ENCODE measurements at regions not wholly inside any gene's neighbourhood (a gene's known extent, or its start where the extent isn't known, plus 50 kb on each side); places are given as distances from the start of the nearest gene placed in this dataset.

DNA sequence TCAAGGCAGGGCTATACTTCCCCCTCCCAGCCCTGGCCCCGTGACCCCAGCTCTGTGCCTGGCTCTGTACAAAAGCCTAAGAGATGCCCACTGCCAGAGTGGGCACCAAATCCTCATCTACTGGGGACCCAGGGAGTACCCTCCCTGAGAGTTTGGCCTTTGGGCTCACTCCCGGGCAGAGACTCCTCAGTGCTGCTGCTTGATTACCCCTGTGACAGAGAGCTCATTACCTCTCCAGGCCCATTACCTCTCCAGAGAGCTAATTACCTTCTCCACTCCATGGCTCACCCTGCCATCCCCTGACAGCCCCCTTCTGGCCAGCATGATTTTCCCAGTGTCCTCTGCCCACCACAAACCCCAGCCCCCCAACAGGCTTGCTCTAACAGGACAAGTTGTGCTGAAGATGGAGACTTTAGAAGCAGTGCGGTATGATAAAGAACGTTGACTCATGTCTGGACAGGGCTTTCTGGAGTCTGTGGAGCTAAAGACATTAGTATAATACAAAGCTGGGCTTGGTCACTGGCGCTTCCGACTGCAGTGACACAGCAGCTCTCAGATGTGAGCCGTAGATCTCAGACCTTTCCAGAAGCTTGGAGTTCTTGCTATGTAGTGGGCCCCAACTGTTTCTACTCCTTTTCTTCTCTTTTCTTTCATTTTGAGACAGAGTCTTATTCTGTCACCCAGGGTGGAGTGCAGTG lies 111.3 kb upstream of the KCTD7 start:
- H3K79me1 ChIP-seq (ENCODE audit: low read depth, low read length), result no peaks in the 10 kb centered on the region
- H2BK12ac ChIP-seq (ENCODE audit: low read length), result no peak overlapping the region
- no peak overlapping the region for H4K8ac ChIP-seq (ENCODE audit: low read depth, low read length)
- H3K27me3 ChIP-seq (ENCODE audit: control insufficient read depth in 3 of 3, insufficient read depth in 3 of 3, low read depth in 1 of 3, low read length in 3 of 3), result no peaks in the 10 kb centered on the region
- no peak overlapping the region for H4K91ac ChIP-seq (ENCODE audit: low read depth, low read length, poor library complexity)
- no peaks in the 10 kb centered on the region for H3K4me1 ChIP-seq (ENCODE audit: control insufficient read depth in 2 of 2, insufficient read depth in 1 of 2, low read depth in 1 of 2, low read length in 2 of 2)
- H3K9me3 ChIP-seq (replicated peaks in 1 of 2; ENCODE audit: control insufficient read depth in 2 of 2, insufficient read depth in 1 of 2, low read depth in 1 of 2, low read length in 2 of 2), result peaks cover 0 to 2% of the 10 kb centered on the region in 2 donors
- no peak overlapping the region for H2BK120ac ChIP-seq (ENCODE audit: low read depth, low read length)
- H3K23ac ChIP-seq (ENCODE audit: low read depth, low read length, poor library complexity), result no peak overlapping the region
- no peak overlapping the region for H3K4me2 ChIP-seq (ENCODE audit: insufficient read depth, low read length, poor library complexity, severe bottlenecking)
- no peak overlapping the region for H3K27ac ChIP-seq (replicated peaks; ENCODE audit: low read length)
- WGBS, 2 donors (ENCODE audit: extremely low coverage in 2 of 2, insufficient read length in 2 of 2, insufficient replicate concordance in 1 of 2), result no CpG with 5 or more reads among the region's 7 CpGs
- H2AK5ac ChIP-seq (ENCODE audit: low read depth, low read length), result no peak overlapping the region
- H2AFZ ChIP-seq (ENCODE audit: low read length), result no peak overlapping the region
- H3K4ac ChIP-seq (ENCODE audit: low read length), result no peak overlapping the region
- no peaks in the 10 kb centered on the region for H3K36me3 ChIP-seq (replicated peaks in 1 of 2; ENCODE audit: control insufficient read depth in 2 of 2, insufficient read depth in 2 of 2, low read length in 2 of 2)
- H3K14ac ChIP-seq (ENCODE audit: low read length), result no peak overlapping the region
- H3K4me3 ChIP-seq (ENCODE audit: low read length in 2 of 2), result no peak overlapping the region
- H2BK15ac ChIP-seq (ENCODE audit: low read length), result no peak overlapping the region
- no peak overlapping the region for H3K9ac ChIP-seq (ENCODE audit: low read depth, low read length, poor library complexity)
- no peak overlapping the region for H2BK5ac ChIP-seq (ENCODE audit: low read length)
- DNase-seq (ENCODE audit: low spot score), result no peak
- H3K18ac ChIP-seq (ENCODE audit: low read length), result no peak overlapping the region

DNA sequence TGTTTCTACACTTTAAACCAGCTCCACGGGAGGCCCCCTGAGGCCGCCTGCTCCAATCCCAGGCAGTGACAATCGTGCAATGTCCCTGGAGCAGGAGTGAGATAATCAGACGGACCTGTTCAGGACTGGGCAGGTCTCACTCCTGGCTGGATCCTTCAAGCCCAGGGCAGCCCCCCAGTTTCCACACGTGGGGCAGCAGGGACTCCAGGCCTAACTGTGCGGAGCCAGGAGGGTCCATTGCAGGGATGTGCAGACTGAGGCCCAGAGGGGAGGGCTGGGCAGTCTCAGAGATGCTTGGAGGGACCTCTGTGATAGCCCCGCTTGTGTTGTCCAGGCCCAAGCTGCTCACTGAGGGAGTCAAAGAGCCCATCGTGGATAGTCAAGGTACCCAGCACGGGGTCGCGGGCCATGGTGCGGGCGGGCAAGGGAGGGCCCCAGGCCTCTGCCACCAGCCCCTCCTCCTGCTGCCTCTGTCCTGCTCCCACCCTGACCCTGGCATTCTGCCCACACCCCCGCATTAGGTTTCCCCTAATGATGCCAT lies 110.5 kb upstream of the KCTD7 start:
- no peak for DNase-seq (ENCODE audit: low spot score)
- no peak overlapping the region for H3K9ac ChIP-seq (ENCODE audit: low read depth, low read length, poor library complexity)
- no peak overlapping the region for H3K4me2 ChIP-seq (ENCODE audit: insufficient read depth, low read length, poor library complexity, severe bottlenecking)
- no peak overlapping the region for H2BK15ac ChIP-seq (ENCODE audit: low read length)
- H3K36me3 ChIP-seq (replicated peaks in 1 of 2; ENCODE audit: control insufficient read depth in 2 of 2, insufficient read depth in 2 of 2, low read length in 2 of 2), result no peaks in the 10 kb centered on the region
- no peak overlapping the region for H3K14ac ChIP-seq (ENCODE audit: low read length)
- WGBS, 2 donors (ENCODE audit: extremely low coverage in 2 of 2, insufficient read length in 2 of 2, insufficient replicate concordance in 1 of 2), result no CpG with 5 or more reads among the region's 14 CpGs
- no peak overlapping the region for H4K8ac ChIP-seq (ENCODE audit: low read depth, low read length)
- no peak overlapping the region for H4K91ac ChIP-seq (ENCODE audit: low read depth, low read length, poor library complexity)
- H3K18ac ChIP-seq (ENCODE audit: low read length), result peak overlapping the region; percentile 71
- H3K4ac ChIP-seq (ENCODE audit: low read length), result no peak overlapping the region
- H2AFZ ChIP-seq (ENCODE audit: low read length), result no peak overlapping the region
- H3K9me3 ChIP-seq (replicated peaks in 1 of 2; ENCODE audit: control insufficient read depth in 2 of 2, insufficient read depth in 1 of 2, low read depth in 1 of 2, low read length in 2 of 2), result peaks cover 0 to 2% of the 10 kb centered on the region in 2 donors
- H2AK5ac ChIP-seq (ENCODE audit: low read depth, low read length), result no peak overlapping the region
- no peaks in the 10 kb centered on the region for H3K27me3 ChIP-seq (ENCODE audit: control insufficient read depth in 3 of 3, insufficient read depth in 3 of 3, low read depth in 1 of 3, low read length in 3 of 3)
- no peak overlapping the region for H2BK120ac ChIP-seq (ENCODE audit: low read depth, low read length)
- no peaks in the 10 kb centered on the region for H3K4me1 ChIP-seq (ENCODE audit: control insufficient read depth in 2 of 2, insufficient read depth in 1 of 2, low read depth in 1 of 2, low read length in 2 of 2)
- H3K4me3 ChIP-seq (ENCODE audit: low read length in 2 of 2), result no peak overlapping the region
- H2BK5ac ChIP-seq (ENCODE audit: low read length), result no peak overlapping the region
- no peak overlapping the region for H2BK12ac ChIP-seq (ENCODE audit: low read length)
- no peaks in the 10 kb centered on the region for H3K79me1 ChIP-seq (ENCODE audit: low read depth, low read length)
- no peak overlapping the region for H3K27ac ChIP-seq (replicated peaks; ENCODE audit: low read length)
- H3K23ac ChIP-seq (ENCODE audit: low read depth, low read length, poor library complexity), result no peak overlapping the region

DNA sequence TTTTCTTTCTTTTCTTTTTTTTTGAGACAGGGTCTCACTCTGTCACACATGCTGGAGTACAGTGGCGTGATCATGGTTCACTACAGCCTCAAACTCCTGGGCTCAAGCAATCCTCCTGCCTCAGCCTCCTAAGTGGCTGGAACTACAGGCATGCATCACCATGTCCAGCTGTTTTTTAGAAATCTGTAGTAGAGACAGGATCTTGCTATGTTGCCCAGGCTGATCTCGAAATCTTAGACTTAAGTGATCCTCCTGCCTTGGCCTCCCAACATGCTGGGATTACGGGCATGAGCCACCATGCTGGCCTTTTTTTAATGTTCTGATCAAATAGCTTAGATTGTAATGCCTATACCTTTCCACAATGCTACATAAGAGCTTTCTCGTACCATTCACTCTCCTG lies 107.0 kb upstream of the KCTD7 start:
- Histone ChIP-seq H3K9ac (ENCODE audit: low read depth, low read length, poor library complexity) (no peak overlapping the region), H3K4me1 (ENCODE audit: control insufficient read depth in 2 of 2, insufficient read depth in 1 of 2, low read depth in 1 of 2, low read length in 2 of 2) (no peaks in the 10 kb centered on the region), H2AK5ac (ENCODE audit: low read depth, low read length) (no peak overlapping the region), H2BK12ac (ENCODE audit: low read length) (no peak overlapping the region), H3K27ac (replicated peaks; ENCODE audit: low read length) (no peak overlapping the region), H3K9me3 (replicated peaks in 1 of 2; ENCODE audit: control insufficient read depth in 2 of 2, insufficient read depth in 1 of 2, low read depth in 1 of 2, low read length in 2 of 2) (peaks cover 0 to 2% of the 10 kb centered on the region in 2 donors), H3K4me2 (ENCODE audit: insufficient read depth, low read length, poor library complexity, severe bottlenecking) (no peak overlapping the region), H2BK120ac (ENCODE audit: low read depth, low read length) (no peak overlapping the region), H3K27me3 (ENCODE audit: control insufficient read depth in 3 of 3, insufficient read depth in 3 of 3, low read depth in 1 of 3, low read length in 3 of 3) (no peaks in the 10 kb centered on the region), H3K79me1 (ENCODE audit: low read depth, low read length) (peaks cover 4% of the 10 kb centered on the region), H2BK5ac (ENCODE audit: low read length) (no peak overlapping the region), H2BK15ac (ENCODE audit: low read length) (no peak overlapping the region), H2AFZ (ENCODE audit: low read length) (no peak overlapping the region), H3K4ac (ENCODE audit: low read length) (no peak overlapping the region), H3K14ac (ENCODE audit: low read length) (no peak overlapping the region), H3K4me3 (ENCODE audit: low read length in 2 of 2) (no peak overlapping the region), H3K36me3 (replicated peaks in 1 of 2; ENCODE audit: control insufficient read depth in 2 of 2, insufficient read depth in 2 of 2, low read length in 2 of 2) (no peaks in the 10 kb centered on the region), H3K18ac (ENCODE audit: low read length) (no peak overlapping the region), H4K8ac (ENCODE audit: low read depth, low read length) (no peak overlapping the region), H3K23ac (ENCODE audit: low read depth, low read length, poor library complexity) (no peak overlapping the region), H4K91ac (ENCODE audit: low read depth, low read length, poor library complexity) (no peak overlapping the region)
- WGBS, 2 donors (ENCODE audit: extremely low coverage in 2 of 2, insufficient read length in 2 of 2, insufficient replicate concordance in 1 of 2), result no CpG with 5 or more reads among the region's 4 CpGs
- DNase-seq (ENCODE audit: low spot score), result no peak

DNA sequence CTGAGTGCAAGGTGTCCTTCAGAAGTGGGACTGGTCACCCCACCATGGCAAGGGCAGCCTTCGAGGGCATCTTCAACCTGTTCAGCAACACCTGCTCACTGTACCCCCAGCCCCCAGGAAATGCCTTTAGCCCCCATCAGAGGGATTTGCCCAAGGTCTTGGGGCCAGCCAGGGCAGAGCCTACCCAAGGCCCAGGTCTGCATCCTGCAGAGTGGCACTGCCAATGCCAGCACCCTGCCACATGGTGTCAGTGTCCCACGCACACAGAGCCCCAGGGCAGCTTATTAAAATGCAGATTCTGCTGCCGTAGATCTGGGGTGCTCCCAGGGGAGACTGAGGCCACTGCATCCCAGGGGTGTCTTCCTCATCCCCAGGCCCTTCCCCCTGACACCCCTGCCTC lies 106.2 kb upstream of the KCTD7 start:
- Histone ChIP-seq H3K23ac (ENCODE audit: low read depth, low read length, poor library complexity) (no peak overlapping the region), H3K27me3 (ENCODE audit: control insufficient read depth in 3 of 3, insufficient read depth in 3 of 3, low read depth in 1 of 3, low read length in 3 of 3) (no peaks in the 10 kb centered on the region), H3K14ac (ENCODE audit: low read length) (no peak overlapping the region), H2AK5ac (ENCODE audit: low read depth, low read length) (no peak overlapping the region), H3K9me3 (replicated peaks in 1 of 2; ENCODE audit: control insufficient read depth in 2 of 2, insufficient read depth in 1 of 2, low read depth in 1 of 2, low read length in 2 of 2) (peaks cover 0 to 2% of the 10 kb centered on the region in 2 donors), H3K4me2 (ENCODE audit: insufficient read depth, low read length, poor library complexity, severe bottlenecking) (no peak overlapping the region), H2BK15ac (ENCODE audit: low read length) (no peak overlapping the region), H3K4ac (ENCODE audit: low read length) (no peak overlapping the region), H3K79me1 (ENCODE audit: low read depth, low read length) (peaks cover 4% of the 10 kb centered on the region), H3K36me3 (replicated peaks in 1 of 2; ENCODE audit: control insufficient read depth in 2 of 2, insufficient read depth in 2 of 2, low read length in 2 of 2) (no peaks in the 10 kb centered on the region), H3K4me1 (ENCODE audit: control insufficient read depth in 2 of 2, insufficient read depth in 1 of 2, low read depth in 1 of 2, low read length in 2 of 2) (no peaks in the 10 kb centered on the region), H2BK5ac (ENCODE audit: low read length) (no peak overlapping the region), H4K8ac (ENCODE audit: low read depth, low read length) (no peak overlapping the region), H2BK12ac (ENCODE audit: low read length) (no peak overlapping the region), H2BK120ac (ENCODE audit: low read depth, low read length) (no peak overlapping the region), H3K4me3 (ENCODE audit: low read length in 2 of 2) (no peak overlapping the region), H3K18ac (ENCODE audit: low read length) (no peak overlapping the region), H3K27ac (replicated peaks; ENCODE audit: low read length) (no peak overlapping the region), H4K91ac (ENCODE audit: low read depth, low read length, poor library complexity) (no peak overlapping the region), H2AFZ (ENCODE audit: low read length) (no peak overlapping the region), H3K9ac (ENCODE audit: low read depth, low read length, poor library complexity) (no peak overlapping the region)
- WGBS, 2 donors (ENCODE audit: extremely low coverage in 2 of 2, insufficient read length in 2 of 2, insufficient replicate concordance in 1 of 2), result no CpG with 5 or more reads among the region's 3 CpGs
- no peak for DNase-seq (ENCODE audit: low spot score)
